Stimulated activated CD4-positive, alpha-beta T cell treated with anti-CD3 and anti-CD28 coated beads, Interleukin-15, amount 100 ng/mL, for 24 hours (primary cell): ENCODE measurements at regions not wholly inside any gene's neighbourhood (a gene's known extent, or its start where the extent isn't known, plus 50 kb on each side); places are given as distances from the start of the nearest gene placed in this dataset.
"Not testable (repeated sequence)": the region's sequence is repeated elsewhere in the genome, so short reads cannot be mapped to it uniquely, and the experiment has no call there.

ENCODE experiments used
- DNase-seq: peaks from one replicate; pipeline ENCODE4 v3.0.0-alpha.2; 2020

DNA sequence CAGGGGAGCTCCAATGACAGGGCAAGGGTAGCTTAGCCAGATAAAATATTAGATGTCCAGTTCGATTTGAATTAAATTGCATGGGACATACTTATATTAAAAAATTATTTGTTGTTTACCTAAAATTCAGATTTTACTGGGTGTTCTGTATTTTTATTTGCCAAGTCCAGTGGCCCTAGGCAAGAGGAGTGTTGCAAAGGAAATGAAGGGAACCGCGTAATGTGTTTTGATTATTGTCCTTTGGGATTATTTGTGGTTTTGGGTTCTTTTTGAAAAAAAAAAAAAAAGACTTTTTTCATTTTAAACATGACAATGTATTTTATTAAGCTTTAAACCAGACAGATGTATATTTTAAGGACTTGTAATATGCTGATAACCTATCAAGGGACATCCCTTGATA is 179.3 kb downstream of the C9orf152 start:
- no peak for DNase-seq

DNA sequence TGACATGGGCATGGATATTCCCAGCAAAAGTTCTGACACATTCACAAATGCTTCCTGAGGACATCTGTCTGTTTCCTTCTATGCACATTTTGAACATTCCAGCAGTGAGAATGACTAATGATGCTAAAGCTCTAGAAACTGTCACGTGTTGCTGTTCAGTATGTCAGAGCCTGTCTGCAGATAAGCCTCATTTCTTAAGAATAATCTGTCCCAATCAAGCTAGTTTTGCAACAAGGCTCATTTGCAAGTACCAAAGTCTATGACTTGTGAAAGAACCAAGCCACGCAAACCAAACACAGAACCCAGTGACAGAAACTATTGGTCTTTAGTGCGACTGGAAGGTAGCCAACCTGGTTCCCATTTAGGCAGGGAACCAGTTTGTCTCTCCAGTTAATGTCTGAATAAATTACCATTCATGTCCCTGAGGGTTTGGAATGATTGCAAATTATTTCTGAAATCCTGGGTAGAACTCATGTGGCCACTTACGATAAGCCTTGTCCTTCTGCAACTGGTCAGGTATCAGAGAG is 178.5 kb downstream of the C9orf152 start:
- no peak for DNase-seq

GRCh38 chr9:110029956-110030480 is 177.9 kb downstream of the C9orf152 start:
- DNase-seq: no peak

- DNase-seq: no peak
Observed at GRCh38 chr9:110030632-110031031, 177.3 kb downstream of the C9orf152 start.

- no peak for DNase-seq
Observed at GRCh38 chr9:110031511-110032173, 176.3 kb downstream of the C9orf152 start.

- not testable (repeated sequence) for DNase-seq
Observed at GRCh38 chr9:110032532-110032931, 175.4 kb downstream of the C9orf152 start.

DNA sequence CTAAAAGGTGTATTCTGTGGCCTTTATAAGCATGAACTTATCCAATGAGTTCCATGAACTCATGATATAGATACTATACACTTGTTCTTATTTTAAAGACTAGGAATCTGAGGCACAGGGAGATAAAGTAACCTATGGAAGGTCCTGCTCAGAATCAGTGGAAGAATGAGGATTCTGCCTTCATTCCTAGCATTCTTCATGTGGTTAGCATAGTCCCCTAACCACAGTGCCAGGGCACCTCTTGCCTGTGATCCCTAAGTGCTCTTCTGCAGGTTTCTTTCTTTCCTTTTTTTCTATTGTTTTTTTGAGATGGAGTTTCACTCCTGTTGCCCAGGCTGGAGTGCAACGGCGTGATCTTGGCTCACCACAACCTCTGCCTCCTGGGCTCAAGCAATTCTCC is 174.1 kb downstream of the C9orf152 start:
- DNase-seq: no peak

GRCh38 chr9:110036286-110036685 is 171.7 kb downstream of the C9orf152 start:
- no peak for DNase-seq

- DNase-seq: no peak
Observed at GRCh38 chr9:110040788-110041187, 167.2 kb downstream of the C9orf152 start.

GRCh38 chr9:110041452-110041851 is 166.5 kb downstream of the C9orf152 start:
- DNase-seq: no peak

DNA sequence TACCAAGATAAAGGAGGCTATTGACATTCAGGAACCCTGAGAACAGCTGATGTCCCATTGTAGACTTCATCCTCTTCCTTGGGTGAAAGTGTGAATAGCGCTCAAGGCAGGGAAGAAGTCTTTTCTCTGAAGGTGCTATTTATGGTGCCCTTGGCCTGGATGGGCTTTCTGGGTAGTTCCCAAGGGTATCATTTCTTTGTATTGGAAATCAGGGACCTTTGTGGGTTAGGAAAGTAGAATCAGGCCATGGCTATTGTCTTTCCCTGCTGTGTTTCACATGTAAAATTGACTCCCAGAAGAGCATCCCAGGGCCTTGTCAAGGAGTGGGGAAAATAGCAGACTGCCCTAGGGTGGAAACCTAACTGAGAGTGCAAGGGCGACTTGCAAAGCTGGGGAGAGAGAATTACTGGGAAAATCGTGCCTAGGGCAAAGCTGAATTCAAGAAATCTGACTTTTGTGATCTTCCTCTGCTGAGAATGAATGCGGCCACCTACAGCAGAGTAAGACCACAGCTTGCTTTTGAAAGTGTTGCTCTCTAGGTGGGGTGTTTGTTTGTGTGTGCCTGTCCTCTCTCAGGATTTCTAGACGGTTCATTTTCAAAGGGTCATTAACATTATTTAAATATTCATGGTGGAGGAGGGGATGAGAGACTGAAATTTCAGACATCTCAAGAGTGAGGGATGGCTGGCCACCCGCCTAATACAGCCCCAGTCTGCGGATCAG is 160.6 kb downstream of the C9orf152 start:
- no peak for DNase-seq

DNA sequence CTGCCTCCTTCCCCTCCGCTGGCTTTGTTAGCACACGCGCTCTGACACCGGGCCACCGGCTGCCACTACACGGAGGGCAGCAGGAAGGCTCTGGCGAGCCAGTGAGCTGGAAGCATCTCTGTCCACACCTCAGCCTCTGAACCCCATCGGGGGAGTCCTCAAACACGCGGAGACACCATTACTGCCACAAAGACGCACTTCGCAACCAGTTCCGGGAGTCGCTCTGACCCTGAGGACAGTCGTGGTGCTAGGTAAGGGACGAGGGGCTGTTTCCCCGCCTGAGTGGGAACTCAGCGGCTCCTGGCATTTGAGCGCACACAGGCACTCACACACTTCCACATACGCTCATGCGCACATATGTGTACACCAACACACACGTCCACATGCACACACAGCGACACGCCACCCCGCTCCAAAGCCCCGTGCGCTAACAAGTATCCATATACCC is 160.0 kb downstream of the C9orf152 start:
- DNase-seq: no peak

DNA sequence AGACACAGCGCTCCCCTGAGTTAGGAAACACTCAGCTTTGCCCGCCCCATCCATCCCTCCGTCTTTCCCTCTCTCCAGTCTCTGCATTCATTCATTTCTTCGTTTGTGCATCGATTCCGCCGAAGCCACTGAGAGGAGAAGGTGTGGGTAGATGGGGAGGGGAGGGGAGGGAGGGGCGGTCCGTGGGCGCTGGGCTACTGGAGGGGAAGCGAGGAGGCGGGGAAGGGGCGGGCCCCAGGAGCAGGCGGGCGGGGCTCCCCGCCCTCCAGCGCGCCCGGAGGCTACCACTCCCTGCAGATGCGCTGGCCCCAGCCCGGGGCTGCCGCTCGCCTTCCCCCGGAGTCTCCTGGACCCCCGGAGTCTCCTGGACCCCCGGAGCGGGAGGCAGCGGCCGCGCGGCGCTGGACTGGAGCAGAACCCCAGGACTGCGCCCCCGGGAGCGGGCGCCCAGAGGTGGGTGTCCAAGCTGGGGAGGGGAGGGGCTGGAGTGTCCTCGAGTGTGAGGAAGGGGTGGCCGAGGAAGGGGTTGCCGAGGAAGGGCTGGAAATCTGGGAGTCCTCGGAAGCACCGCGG is 159.5 kb downstream of the C9orf152 start:
- peak; percentile 91 for DNase-seq

GRCh38 chr9:110048976-110049698 is 158.8 kb downstream of the C9orf152 start:
- DNase-seq: peak; percentile 42

DNA sequence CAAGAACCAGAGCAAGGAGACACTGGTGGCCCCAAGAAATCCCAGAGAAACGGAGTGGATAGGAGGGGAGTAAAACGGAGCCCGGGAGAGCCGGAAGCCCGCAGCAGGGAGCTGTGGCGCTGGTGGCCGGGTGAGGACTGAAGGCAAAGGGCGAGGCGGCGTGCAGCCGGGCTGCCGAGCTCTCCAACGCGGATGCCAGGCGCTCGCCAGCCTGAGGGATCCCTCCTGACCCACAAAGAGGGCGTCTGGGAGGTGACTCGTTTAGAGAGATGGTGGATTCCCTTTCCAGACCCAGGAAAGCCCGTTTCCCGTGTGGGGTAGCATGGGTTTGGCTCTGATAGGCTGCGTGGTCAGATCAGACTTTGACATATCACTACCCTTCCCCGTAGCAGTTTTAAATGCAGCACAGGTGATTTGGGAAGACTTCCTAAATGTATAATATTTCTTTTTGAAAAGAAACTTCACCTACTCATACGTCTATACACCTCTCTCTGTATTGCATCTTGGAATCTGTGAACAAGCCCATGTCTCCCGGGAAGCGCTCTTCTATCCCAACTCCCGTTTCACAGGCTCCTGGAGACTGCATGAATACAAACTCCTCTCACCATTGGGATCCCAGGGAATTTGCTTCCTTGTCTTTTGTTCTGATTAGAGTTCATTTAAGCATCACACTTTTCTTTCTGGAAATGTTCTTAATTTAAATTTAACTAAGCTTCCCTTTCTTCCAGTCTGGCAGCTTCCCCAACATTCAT is 158.1 kb downstream of the C9orf152 start:
- peak; percentile 51 for DNase-seq

DNA sequence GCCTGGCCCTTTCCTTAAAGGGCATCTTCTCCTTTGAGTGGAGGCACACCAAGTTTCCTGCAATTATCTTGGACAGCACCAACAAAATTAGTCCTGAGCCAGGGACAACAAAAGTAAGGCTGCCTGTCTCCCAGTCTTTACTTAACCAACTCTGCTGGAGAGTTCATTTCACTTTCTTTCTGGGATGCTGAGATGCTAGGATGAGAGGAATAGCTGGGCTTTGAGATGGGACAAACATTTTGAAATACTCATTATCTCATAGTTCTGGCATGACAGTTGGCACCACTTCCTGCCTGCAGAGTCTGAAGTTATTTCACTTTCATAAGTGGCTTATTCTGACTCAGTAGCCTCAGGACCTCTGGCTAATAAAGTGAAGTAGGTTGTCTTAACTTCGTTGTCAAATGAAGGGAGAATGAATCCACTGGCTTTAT is 157.0 kb downstream of the C9orf152 start:
- peak; percentile 27 for DNase-seq

GRCh38 chr9:110056062-110056461 is 151.9 kb downstream of the C9orf152 start:
- no peak for DNase-seq

DNA sequence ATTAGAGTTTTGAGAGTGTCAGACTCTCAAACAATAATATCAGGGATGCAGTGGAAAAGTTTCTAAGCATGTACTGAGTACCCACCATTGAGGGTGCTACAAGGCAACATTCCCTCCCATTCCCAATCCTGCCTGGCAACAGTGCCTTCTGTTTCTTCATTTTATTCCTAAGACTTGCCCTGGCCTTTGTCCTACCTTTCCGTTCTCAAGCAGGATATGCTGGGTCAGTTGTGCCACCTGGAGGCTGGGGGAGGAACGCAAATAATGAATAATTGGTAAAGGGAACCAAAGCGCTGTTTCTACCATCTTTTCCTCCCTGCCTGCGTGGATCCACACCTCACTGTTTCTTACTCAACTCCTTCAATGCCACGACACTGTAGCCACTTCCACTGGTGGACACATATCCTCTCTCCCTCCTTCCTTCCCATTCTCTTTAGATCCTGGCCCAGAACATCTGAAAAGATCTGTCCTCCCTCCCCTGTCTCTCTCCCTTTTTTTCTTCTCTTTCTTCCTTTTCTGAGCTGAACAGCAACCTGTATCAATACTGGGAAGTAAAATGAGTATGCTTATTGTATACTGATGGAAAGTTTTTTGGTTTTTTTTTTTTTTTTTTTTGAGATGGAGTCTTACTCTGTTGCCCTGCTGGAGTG is 149.5 kb downstream of the C9orf152 start:
- peak; percentile 56 for DNase-seq

DNA sequence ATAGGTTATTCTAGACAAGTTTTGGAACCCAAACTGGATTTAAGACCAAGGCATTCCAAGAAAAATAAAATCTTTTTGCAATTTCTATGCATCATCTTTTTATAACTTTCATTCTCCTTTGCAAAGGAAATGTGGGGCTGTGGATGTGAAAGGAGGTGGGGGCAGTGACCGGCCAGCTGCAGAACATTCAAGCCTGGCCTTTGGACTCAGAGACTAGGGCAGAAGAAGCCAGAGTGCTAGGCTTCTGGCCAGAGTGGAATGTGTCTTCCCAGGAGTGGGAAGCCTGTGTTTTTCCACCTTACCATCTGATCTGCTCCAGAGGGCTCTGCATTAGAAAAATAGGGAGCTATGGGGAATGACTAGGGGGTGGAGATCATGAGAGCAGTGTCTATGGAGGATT is 148.5 kb downstream of the C9orf152 start:
- no peak for DNase-seq

DNA sequence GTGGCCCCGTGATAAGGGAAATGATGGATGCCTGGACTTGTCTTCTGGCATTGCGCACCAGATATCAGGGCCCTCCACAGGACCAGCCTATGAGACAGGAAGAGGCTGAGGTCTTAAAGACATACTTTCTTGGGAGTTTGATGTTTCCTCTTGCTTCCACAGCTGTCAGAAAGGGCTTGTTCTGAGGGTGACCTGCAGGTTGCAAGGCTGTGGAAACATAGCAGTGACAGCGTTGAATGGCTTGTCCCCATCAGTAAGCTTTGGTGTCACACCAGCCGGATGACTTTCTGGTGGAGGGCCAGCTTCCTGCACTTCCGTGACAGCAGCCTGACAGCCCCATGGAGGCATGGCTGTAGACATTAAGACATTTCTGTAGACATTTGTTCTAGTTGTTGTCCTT is 143.2 kb downstream of the C9orf152 start:
- no peak for DNase-seq

DNA sequence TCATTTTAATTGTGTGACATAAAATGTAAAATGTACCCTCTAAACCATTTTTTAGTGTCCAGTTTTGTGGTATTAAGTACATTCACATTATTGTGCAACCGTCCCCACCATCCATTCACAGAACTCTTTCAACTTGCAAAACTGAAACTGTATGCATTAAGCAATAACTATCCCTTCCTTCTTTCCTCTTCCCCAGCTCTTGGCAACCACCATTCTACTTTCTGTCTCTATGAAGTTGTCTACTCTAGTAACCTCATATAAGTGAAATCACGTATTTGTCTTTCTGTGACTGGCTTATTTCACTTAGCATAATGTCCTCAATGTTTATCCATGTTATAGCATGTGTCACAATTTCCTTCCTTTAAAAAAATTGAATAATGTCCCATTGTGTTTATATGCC is 142.4 kb downstream of the C9orf152 start:
- DNase-seq: no peak
